Body of pancreas (tissue), 4 donors: ENCODE measurements at regions not wholly inside any gene's neighbourhood (a gene's known extent, or its start where the extent isn't known, plus 50 kb on each side); places are given as distances from the start of the nearest gene placed in this dataset.

Experiments used
- ATAC-seq: fragments of 150-250 bp; one replicate; pipeline ENCODE4 v1.9.1; 2016
- DNase-seq, 4 donors: peaks; one replicate each; pipeline ENCODE4 v3.0.0-alpha.2; 2019
- H3K27ac ChIP-seq, 4 donors: fragments of 200-600 bp; sonication (generic); 1 replicate in 3 of 4; 2 replicates in 1 of 4; pipeline versions ENCODE4 v1.5.1 to v1.6.1; 2016 to 2019; ENCODE audit warnings: mild to moderate bottlenecking in 1 of 4, mixed read lengths in 1 of 4, moderate library complexity in 1 of 4
- H3K27me3 ChIP-seq, 2 donors: fragments of 200-600 bp; sonication (generic); one replicate each; pipeline ENCODE4 v1.6.0; 2016; ENCODE audit warnings: mild to moderate bottlenecking in 1 of 2
- H3K36me3 ChIP-seq, 2 donors: fragments of 200-600 bp; sonication (generic); replicated peaks in 1 of 2; 2 replicates each; pipeline ENCODE4 v1.5.1; 2016; ENCODE audit warnings: low read depth in 2 of 2; ENCODE audit not compliant: insufficient read depth in 1 of 2
- H3K4me1 ChIP-seq: fragments of 200-600 bp; sonication (generic); one replicate; pipeline ENCODE4 v1.6.0; 2016
- H3K4me3 ChIP-seq, 2 donors: fragments of 200-600 bp; sonication (generic); 1 replicate in 1 of 2; 2 replicates in 1 of 2; pipeline ENCODE4 v1.5.1; 2016 to 2019
- H3K9me3 ChIP-seq, 3 donors: fragments of 200-600 bp; sonication (generic); 1 replicate in 2 of 3; 2 replicates in 1 of 3; pipeline ENCODE4 v1.5.1; 2016
- CTCF ChIP-seq, 7 experiments: fragments of 450-650 bp in 4 of 7; fragments of 200-600 bp in 3 of 7; sonication (generic) in 3 of 7; IDR thresholded peaks; one replicate each; pipeline ENCODE4 v1.5.1; 2016 to 2019; ENCODE audit warnings: antibody characterized with exemption in 7 of 7
- POLR2A ChIP-seq, 3 donors: fragments of 450-650 bp; IDR thresholded peaks; one replicate each; pipeline ENCODE4 v1.6.1; 2016; ENCODE audit warnings: antibody characterized with exemption in 3 of 3, mild to moderate bottlenecking in 2 of 3
- WGBS, 2 donors: methylation state at CpG; one replicate each; pipeline ENCODE4 v1.1.5; 2017; 5-methylcytosine and 5-hydroxymethylcytosine counted together
- intact Hi-C: fragments of 100-400 bp; cut with DNase I; formaldehyde crosslinking; loops from one replicate; pipeline ENCODE4 v1.15.1; 2023

GRCh38 chr2:7517088-7517487, 599.9 kb downstream of the RNF144A start:
- H3K27ac ChIP-seq, result no peak overlapping the region
- ATAC-seq, result no peak

GRCh38 chr2:7517851-7518250, 600.6 kb downstream of the RNF144A start:
- TF ChIP-seq POLR2A (IDR thresholded peaks at IDR 0.05), result no peak
- no peak for TF ChIP-seq CTCF (IDR thresholded peaks at IDR 0.05)
- Histone ChIP-seq H3K36me3 (no peaks in the 10 kb centered on the region), H3K4me3 (no peak overlapping the region), H3K27me3 (no peaks in the 10 kb centered on the region), H3K9me3 (no peaks in the 10 kb centered on the region), H3K27ac (no peak overlapping the region), H3K4me1 (no peaks in the 10 kb centered on the region)
- intact Hi-C loops, result no loop called here
- DNase-seq (no peak), ATAC-seq (no peak)
- WGBS, 2 donors, result 72 to 75% methylated on average over 2 of the region's 2 CpGs

More at GRCh38 chr2:7517088-7517487, 599.9 kb downstream of the RNF144A start:
- DNase-seq, result no peak
- Histone ChIP-seq H3K4me3 (no peak overlapping the region), H3K9me3 (no peaks in the 10 kb centered on the region), H3K27me3 (no peaks in the 10 kb centered on the region), H3K4me1 (no peaks in the 10 kb centered on the region), H3K36me3 (no peaks in the 10 kb centered on the region)
- intact Hi-C loops, result no loop called here
- TF ChIP-seq POLR2A (IDR thresholded peaks at IDR 0.05), result no peak
- TF ChIP-seq CTCF (IDR thresholded peaks at IDR 0.05), result no peak
- WGBS, 2 donors, result 63 to 78% methylated on average over 6 of the region's 6 CpGs

- no peak for TF ChIP-seq CTCF (IDR thresholded peaks at IDR 0.05)
- TF ChIP-seq POLR2A (IDR thresholded peaks at IDR 0.05), result no peak
- Histone ChIP-seq H3K36me3 (no peaks in the 10 kb centered on the region), H3K27me3 (no peaks in the 10 kb centered on the region), H3K4me3 (no peak overlapping the region), H3K27ac (no peak overlapping the region), H3K9me3 (peaks cover 0 to 2% (median 0%) of the 10 kb centered on the region in 3 donors), H3K4me1 (no peaks in the 10 kb centered on the region)
- ATAC-seq (no peak), DNase-seq (no peak)
- intact Hi-C loops, result no loop called here
- 64 to 68% methylated on average over 12 of the region's 12 CpGs for WGBS, 2 donors
Measured at GRCh38 chr2:7523481-7524120, 606.4 kb downstream of the RNF144A start.

- peaks cover 0 to 4% (median 0%) of the 10 kb centered on the region in 3 donors for H3K9me3 ChIP-seq
- no peaks in the 10 kb centered on the region for H3K36me3 ChIP-seq
- ATAC-seq, result no peak
- H3K27ac ChIP-seq, result no peak overlapping the region
- no peak for DNase-seq
- intact Hi-C loops, result no loop called here
- no peak overlapping the region for H3K4me3 ChIP-seq
- no peaks in the 10 kb centered on the region for H3K27me3 ChIP-seq
- H3K4me1 ChIP-seq, result no peaks in the 10 kb centered on the region
- TF ChIP-seq CTCF (IDR thresholded peaks at IDR 0.05), result no peak
- no peak for TF ChIP-seq POLR2A (IDR thresholded peaks at IDR 0.05)
- WGBS, 2 donors, result 27 to 51% methylated on average over 3 of the region's 3 CpGs
Measured at GRCh38 chr2:7524195-7524594, 607.0 kb downstream of the RNF144A start.

DNA sequence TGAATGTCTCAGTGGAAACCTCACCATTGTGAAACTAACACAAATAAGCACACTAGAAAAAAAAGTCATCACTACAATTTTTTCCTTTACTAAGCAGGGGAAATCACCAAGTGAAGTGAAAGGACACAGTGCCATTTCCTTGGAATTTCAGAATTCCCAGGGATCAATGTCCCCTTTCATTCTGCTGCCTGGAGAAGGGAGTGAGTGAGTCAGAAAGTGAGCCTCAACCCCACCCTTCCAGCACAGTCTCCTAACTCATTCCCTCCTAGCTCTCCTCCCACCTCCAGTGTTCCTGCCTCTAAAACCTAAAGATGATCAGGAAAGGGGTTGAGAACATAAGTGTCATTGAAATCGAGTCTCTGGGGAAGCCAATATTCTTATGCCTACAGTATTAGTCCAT, 608.5 kb downstream of the RNF144A start:
- Histone ChIP-seq H3K27me3 (no peaks in the 10 kb centered on the region), H3K27ac (no peak overlapping the region), H3K9me3 (peaks cover 0 to 6% (median 0%) of the 10 kb centered on the region in 3 donors), H3K4me3 (no peak overlapping the region), H3K4me1 (no peaks in the 10 kb centered on the region), H3K36me3 (no peaks in the 10 kb centered on the region)
- ATAC-seq (no peak), DNase-seq (no peak)
- 79 to 92% methylated on average over 1 of the region's 1 CpG for WGBS, 2 donors
- intact Hi-C loops, result no loop called here
- TF ChIP-seq POLR2A (IDR thresholded peaks at IDR 0.05), result no peak
- TF ChIP-seq CTCF (IDR thresholded peaks at IDR 0.05), result no peak
